Lung (tissue), 11 donors: ENCODE measurements at regions not wholly inside any gene's neighbourhood (a gene's known extent, or its start where the extent isn't known, plus 50 kb on each side); places are given as distances from the start of the nearest gene placed in this dataset.

ENCODE experiments used
- ATAC-seq: fragments of 200-7000 bp; cut with Tn5 transposase; one replicate; pipeline ENCODE4 v1.9.1; 2020; ENCODE audit warnings: moderate number of reproducible peaks; ENCODE audit not compliant: insufficient read depth, low FRiP score
- DNase-seq, 3 donors: peaks; one replicate each; pipeline ENCODE4 v3.0.0-alpha.2; 2013 to 2017
- H3K27ac ChIP-seq, 2 donors: one replicate each; pipeline ENCODE4 v1.5.1; 2013; ENCODE audit warnings: mild to moderate bottlenecking in 2 of 2, moderate library complexity in 2 of 2, control low read depth in 1 of 2, inconsistent platforms in 1 of 2, low read depth in 1 of 2, low read length in 1 of 2
- H3K27me3 ChIP-seq, 3 donors: one replicate each; pipeline ENCODE4 v1.5.1; 2013; ENCODE audit warnings: low read length in 2 of 3; ENCODE audit not compliant: control insufficient read depth in 3 of 3, insufficient read depth in 3 of 3
- H3K36me3 ChIP-seq, 4 donors: one replicate each; pipeline ENCODE4 v1.5.1; 2013; ENCODE audit warnings: low read length in 4 of 4, mild to moderate bottlenecking in 1 of 4, moderate library complexity in 1 of 4; ENCODE audit not compliant: control insufficient read depth in 4 of 4, insufficient read depth in 4 of 4
- H3K4me1 ChIP-seq, 5 donors: one replicate each; pipeline ENCODE4 v1.5.1; 2013; ENCODE audit warnings: low read length in 5 of 5, mild to moderate bottlenecking in 2 of 5, moderate library complexity in 1 of 5; ENCODE audit not compliant: control insufficient read depth in 5 of 5, insufficient read depth in 5 of 5
- H3K4me3 ChIP-seq: one replicate; pipeline ENCODE4 v1.5.1; 2013; ENCODE audit warnings: mild to moderate bottlenecking, control low read depth, moderate library complexity
- H3K9ac ChIP-seq, 2 donors: one replicate each; pipeline ENCODE4 v1.5.1; 2013; ENCODE audit warnings: low read length in 2 of 2, control low read depth in 1 of 2; ENCODE audit not compliant: insufficient read depth in 1 of 2
- H3K9me3 ChIP-seq, 4 donors: one replicate each; pipeline ENCODE4 v1.5.1; 2013; ENCODE audit warnings: low read length in 3 of 4, mild to moderate bottlenecking in 1 of 4, moderate library complexity in 1 of 4; ENCODE audit not compliant: control insufficient read depth in 4 of 4, insufficient read depth in 3 of 4
- CTCF ChIP-seq: IDR thresholded peaks from 2 replicates; pipeline ENCODE4 v1.5.1; 2012; ENCODE audit warnings: mild to moderate bottlenecking; ENCODE audit errors: control extremely low read depth, extremely low read depth
- WGBS, 2 donors: extraction: QIAGEN DNeasy Blood & Tissue Kit; methylation state at CpG; one replicate each; pipeline ENCODE4 v1.1.7; 2013; 5-methylcytosine and 5-hydroxymethylcytosine counted together
- donor health status: control.
- donor health status: control.
- donor health status: Bipolar disorder and iron deficiency.
- donor health status: healthy.
- donor health status: DM: yes; HTN: yes; CAD: no.

DNA sequence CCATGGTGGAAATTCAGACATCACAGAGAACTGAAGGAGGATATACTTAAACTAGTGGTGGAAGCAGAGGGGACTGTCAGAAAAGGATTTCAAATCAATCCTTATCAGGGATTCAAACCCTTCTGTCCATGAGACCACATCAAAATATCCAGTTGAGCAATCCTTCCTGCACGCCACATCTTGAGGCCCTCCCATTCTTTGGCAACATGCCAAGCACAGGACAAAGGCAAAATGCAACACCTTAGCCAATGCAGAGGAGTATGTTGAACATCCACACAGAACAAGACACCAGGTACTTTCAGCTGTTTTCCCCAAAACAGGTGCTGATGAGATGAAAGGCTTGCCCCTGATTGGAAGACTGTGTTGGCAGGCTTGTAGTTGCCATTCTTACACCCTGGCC lies 81.8 kb upstream of the PLXNA2 start:
- Histone ChIP-seq H3K4me3 (no peak overlapping the region), H3K27me3 (peaks cover 0 to 3% (median 0%) of the 10 kb centered on the region in 3 donors), H3K9me3 (peaks cover 0 to 4% (median 0%) of the 10 kb centered on the region in 4 donors), H3K4me1 (peaks cover 0 to 4% (median 0%) of the 10 kb centered on the region in 5 donors), H3K36me3 (no peaks in the 10 kb centered on the region), H3K27ac (no peak overlapping the region), H3K9ac (no peak overlapping the region)
- WGBS, 2 donors = 30 to 36% methylated on average over 1 of the region's 1 CpG
- ATAC-seq (no peak), DNase-seq (no peak)
- TF ChIP-seq CTCF = no peak

DNA sequence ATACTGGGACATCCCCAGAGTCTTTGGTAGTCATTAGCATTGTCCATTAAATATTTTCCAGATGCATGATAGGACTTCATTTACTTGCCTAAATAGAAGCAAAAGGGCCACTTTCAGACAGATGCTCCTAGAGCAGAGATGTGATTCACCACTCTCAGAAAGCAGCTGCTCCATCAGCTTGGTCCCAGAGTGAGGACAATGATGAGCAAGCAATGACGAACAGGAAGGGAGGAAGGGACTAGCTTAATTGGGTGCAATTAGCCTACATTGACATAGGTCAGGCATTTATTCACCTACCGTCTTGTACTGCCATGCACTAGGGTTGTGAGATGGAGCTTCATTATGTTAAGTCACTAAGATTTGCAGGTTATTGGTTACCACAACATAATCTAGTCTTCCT lies 85.1 kb upstream of the PLXNA2 start:
- Histone ChIP-seq H3K36me3 (no peaks in the 10 kb centered on the region), H3K27me3 (peaks cover 0 to 3% (median 0%) of the 10 kb centered on the region in 3 donors), H3K27ac (no peak overlapping the region), H3K9me3 (peaks cover 0 to 4% (median 0%) of the 10 kb centered on the region in 4 donors), H3K4me1 (peaks cover 0 to 6% (median 0%) of the 10 kb centered on the region in 5 donors), H3K4me3 (no peak overlapping the region), H3K9ac (no peak overlapping the region)
- TF ChIP-seq CTCF = no peak
- ATAC-seq (no peak), DNase-seq (no peak)
- WGBS, 2 donors = 87 to 90% methylated on average over 2 of the region's 2 CpGs

DNA sequence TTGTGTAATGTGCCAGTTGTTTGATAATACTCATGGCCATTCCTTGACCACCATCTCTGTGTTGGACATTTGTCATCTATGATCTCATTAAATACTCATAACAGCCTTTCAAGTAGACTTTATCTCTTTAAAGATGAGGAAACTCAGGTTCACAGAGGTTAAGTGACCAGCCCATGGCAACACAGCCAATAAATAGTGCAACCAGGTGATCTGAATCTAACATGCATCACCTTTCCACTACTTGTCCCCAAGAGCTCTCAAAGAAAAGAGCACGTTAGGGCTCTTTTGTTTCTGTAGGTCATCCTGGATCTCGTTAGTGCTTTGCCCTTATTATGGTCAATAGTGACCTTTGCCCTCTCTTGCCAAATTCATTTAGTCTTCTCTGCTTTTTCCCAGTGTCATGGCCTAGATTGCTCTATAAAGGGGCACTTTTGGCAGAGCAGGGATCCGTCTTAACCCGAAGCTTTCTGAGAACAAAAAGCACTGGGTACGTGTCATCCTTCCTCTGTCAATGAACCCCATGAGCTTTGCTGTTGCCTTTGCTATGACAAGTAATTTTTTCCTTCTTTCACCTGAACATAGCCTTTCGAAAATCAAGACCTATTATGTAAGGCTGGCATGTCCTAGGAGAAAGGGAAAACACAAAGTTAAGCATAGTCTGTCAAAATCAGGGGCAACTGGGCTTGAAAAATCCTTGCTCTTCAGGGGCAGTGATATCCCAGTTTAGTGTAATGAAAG lies 88.0 kb upstream of the PLXNA2 start:
- H3K27ac ChIP-seq = no peak overlapping the region
- WGBS, 2 donors = 74 to 91% methylated on average over 6 of the region's 6 CpGs
- no peak overlapping the region for H3K9ac ChIP-seq

More for the DNA sequence above, 88.0 kb upstream of the PLXNA2 start:
- H3K4me3 ChIP-seq = no peak overlapping the region
- H3K9me3 ChIP-seq = no peaks in the 10 kb centered on the region
- peaks cover 0 to 3% (median 0%) of the 10 kb centered on the region in 3 donors for H3K27me3 ChIP-seq
- H3K4me1 ChIP-seq = peaks cover 0 to 6% (median 0%) of the 10 kb centered on the region in 5 donors
- DNase-seq (no peak), ATAC-seq (no peak)
- H3K36me3 ChIP-seq = no peaks in the 10 kb centered on the region
- no peak for TF ChIP-seq CTCF
